MCF 10A (cell line): ENCODE measurements at regions not wholly inside any gene's neighbourhood (a gene's known extent, or its start where the extent isn't known, plus 50 kb on each side); places are given as distances from the start of the nearest gene placed in this dataset.

ENCODE experiments used
- BruUV-seq: library from RNA; stranded (reverse); fragments of 400-500 nt; replicated peaks from 2 replicates; lab custom pipeline; 2021; lab: Mats Ljungman, UMichigan
- CTCF ChIA-PET: fragments of 300-600 bp; sonication (Branson Sonifier 250); formaldehyde crosslinking; extraction: SDS; loops from one replicate; lab custom pipeline; 2021; ENCODE audit warnings: antibody characterized with exemption, inconsistent platforms; lab: Yijun Ruan, JAX
- POLR2A ChIA-PET: fragments of 300-600, 350-650 bp; sonication (Branson Sonifier 250); formaldehyde crosslinking; extraction: SDS; loops from one replicate; lab custom pipeline; 2020; ENCODE audit warnings: antibody characterized with exemption, inconsistent platforms; lab: Yijun Ruan, JAX
- DNase-seq: peaks from one replicate; pipeline ENCODE4 v3.0.0-alpha.2; 2018; ENCODE audit not compliant: unreplicated experiment
- H3K27ac Mint-ChIP-seq: one replicate; pipeline ENCODE4 v1.8.0; 2022; ENCODE audit warnings: mild to moderate bottlenecking, low read depth, mixed read lengths; ENCODE audit not compliant: unreplicated experiment
- H3K27me3 Mint-ChIP-seq: one replicate; pipeline ENCODE4 v1.8.0; 2022; ENCODE audit warnings: mixed read lengths; ENCODE audit not compliant: insufficient read depth, unreplicated experiment
- H3K36me3 Mint-ChIP-seq: one replicate; pipeline ENCODE4 v1.8.0; 2022; ENCODE audit warnings: mild to moderate bottlenecking, moderate library complexity, mixed read lengths; ENCODE audit not compliant: insufficient read depth, unreplicated experiment
- H3K4me1 Mint-ChIP-seq: one replicate; pipeline ENCODE4 v1.8.0; 2022; ENCODE audit warnings: mixed read lengths; ENCODE audit not compliant: insufficient read depth, unreplicated experiment
- H3K4me3 Mint-ChIP-seq: one replicate; pipeline ENCODE4 v1.8.0; 2022; ENCODE audit warnings: mild to moderate bottlenecking, moderate library complexity, mixed read lengths; ENCODE audit not compliant: unreplicated experiment
- H3K9me3 Mint-ChIP-seq: one replicate; pipeline ENCODE4 v1.8.0; 2022; ENCODE audit warnings: mixed read lengths; ENCODE audit not compliant: unreplicated experiment
- intact Hi-C: fragments of 100-400 bp; cut with micrococcal nuclease; formaldehyde crosslinking; loops from 2 replicates; pipeline ENCODE4 v1.14.1; 2022
- TF ChIP-seq, protein P1 (sequence below): fragments of 200-600 bp; IDR thresholded peaks from one replicate; pipeline ENCODE4 v1.8.0; 2022; ENCODE audit warnings: antibody characterized with exemption, mild to moderate bottlenecking; ENCODE audit not compliant: unreplicated experiment

DNA sequence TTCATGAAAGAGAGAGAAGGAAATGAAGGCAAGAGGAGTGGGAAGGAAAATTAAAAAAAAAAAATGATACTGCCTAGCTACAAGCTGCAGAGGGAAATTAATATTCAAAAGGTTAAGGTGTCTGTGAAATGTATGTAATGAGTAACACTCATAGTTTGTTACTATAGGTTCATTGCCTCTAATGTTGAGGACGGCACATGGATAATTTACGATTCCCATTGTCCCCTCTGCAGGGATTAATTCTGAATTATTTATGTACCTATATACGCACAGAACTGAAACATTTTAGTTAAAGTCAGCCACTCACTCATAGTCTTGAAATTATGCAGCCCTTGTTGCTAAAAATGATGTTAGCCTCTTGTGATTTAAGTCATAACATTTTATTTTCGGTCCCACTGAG lies 869.1 kb downstream of the NR2F1-AS1 start:
- POLR2A ChIA-PET, result interaction anchor here (0.6 kb wide), 1 partner anchor 171 kb away, joined by 3 read pairs; no protein-coding TSS in a partner anchor
- Mint-ChIP-seq H3K9me3 (no peaks in the 10 kb centered on the region), H3K4me1 (no peaks in the 10 kb centered on the region), H3K27me3 (no peaks in the 10 kb centered on the region), H3K27ac (no peak overlapping the region), H3K36me3 (no peaks in the 10 kb centered on the region), H3K4me3 (no peak overlapping the region)
- BruUV-seq, result no TSS peak
- DNase-seq, result no peak
- TF ChIP-seq, protein P1, sequence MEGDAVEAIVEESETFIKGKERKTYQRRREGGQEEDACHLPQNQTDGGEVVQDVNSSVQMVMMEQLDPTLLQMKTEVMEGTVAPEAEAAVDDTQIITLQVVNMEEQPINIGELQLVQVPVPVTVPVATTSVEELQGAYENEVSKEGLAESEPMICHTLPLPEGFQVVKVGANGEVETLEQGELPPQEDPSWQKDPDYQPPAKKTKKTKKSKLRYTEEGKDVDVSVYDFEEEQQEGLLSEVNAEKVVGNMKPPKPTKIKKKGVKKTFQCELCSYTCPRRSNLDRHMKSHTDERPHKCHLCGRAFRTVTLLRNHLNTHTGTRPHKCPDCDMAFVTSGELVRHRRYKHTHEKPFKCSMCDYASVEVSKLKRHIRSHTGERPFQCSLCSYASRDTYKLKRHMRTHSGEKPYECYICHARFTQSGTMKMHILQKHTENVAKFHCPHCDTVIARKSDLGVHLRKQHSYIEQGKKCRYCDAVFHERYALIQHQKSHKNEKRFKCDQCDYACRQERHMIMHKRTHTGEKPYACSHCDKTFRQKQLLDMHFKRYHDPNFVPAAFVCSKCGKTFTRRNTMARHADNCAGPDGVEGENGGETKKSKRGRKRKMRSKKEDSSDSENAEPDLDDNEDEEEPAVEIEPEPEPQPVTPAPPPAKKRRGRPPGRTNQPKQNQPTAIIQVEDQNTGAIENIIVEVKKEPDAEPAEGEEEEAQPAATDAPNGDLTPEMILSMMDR, result no peak
- intact Hi-C loops, result no loop called here
- CTCF ChIA-PET, result no interaction called here

DNA sequence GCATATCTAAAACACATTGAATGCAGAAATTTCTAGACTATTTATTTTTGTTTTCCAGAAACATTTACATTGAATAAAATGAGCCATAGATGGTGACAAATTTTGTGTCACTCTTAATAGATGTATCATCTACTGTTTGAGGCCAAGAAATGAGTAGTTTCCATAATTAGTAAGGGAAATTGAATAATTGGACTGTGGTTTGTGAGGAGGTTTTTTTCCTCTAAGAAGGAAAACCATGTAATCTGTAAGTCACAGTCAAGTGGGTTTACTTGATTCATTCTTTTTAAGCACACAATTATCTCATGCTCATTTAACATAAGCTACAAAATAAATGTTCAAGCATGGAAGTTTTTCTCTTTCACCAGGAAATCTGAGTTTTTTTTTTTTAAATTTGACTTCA lies 876.4 kb downstream of the NR2F1-AS1 start:
- Mint-ChIP-seq H3K4me3 (no peak overlapping the region), H3K4me1 (no peaks in the 10 kb centered on the region), H3K27me3 (no peaks in the 10 kb centered on the region), H3K27ac (no peak overlapping the region), H3K36me3 (peaks cover 6% of the 10 kb centered on the region), H3K9me3 (no peaks in the 10 kb centered on the region)
- POLR2A ChIA-PET, result no interaction called here
- intact Hi-C loops, result no loop called here
- TF ChIP-seq, protein P1, result no peak
- DNase-seq, result no peak
- BruUV-seq, result no TSS peak
- CTCF ChIA-PET, result no interaction called here

DNA sequence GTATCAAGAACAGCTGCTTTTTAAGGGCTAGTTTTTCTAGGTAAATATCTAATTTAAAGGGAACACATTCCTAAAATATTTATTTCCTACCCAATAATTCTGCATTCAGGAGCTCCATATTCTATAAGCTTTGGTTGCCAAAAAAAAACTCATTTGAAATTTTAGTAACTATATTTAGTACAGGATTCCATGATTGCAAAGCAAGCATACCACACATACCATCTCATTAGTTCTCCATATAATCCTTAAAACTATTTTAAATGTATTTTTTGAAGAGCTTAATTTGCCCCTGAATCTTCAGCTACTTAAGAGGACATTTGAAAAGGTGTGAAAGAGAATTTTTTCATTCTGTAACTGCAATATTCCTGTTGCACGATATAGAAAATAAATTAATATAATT lies 877.0 kb downstream of the NR2F1-AS1 start:
- no peaks in the 10 kb centered on the region for H3K4me1 Mint-ChIP-seq
- no peaks in the 10 kb centered on the region for H3K27me3 Mint-ChIP-seq
- TF ChIP-seq, protein P1, result no peak
- no peaks in the 10 kb centered on the region for H3K9me3 Mint-ChIP-seq
- no peak overlapping the region for H3K4me3 Mint-ChIP-seq
- CTCF ChIA-PET, result interaction anchor here (0.7 kb wide), 1 partner anchor 1142 kb away, joined by 3 read pairs; no protein-coding TSS in a partner anchor
- intact Hi-C loops, result no loop called here
- POLR2A ChIA-PET, result no interaction called here
- no peak for DNase-seq
- BruUV-seq, result no TSS peak
- peaks cover 6% of the 10 kb centered on the region for H3K36me3 Mint-ChIP-seq
- H3K27ac Mint-ChIP-seq, result no peak overlapping the region

DNA sequence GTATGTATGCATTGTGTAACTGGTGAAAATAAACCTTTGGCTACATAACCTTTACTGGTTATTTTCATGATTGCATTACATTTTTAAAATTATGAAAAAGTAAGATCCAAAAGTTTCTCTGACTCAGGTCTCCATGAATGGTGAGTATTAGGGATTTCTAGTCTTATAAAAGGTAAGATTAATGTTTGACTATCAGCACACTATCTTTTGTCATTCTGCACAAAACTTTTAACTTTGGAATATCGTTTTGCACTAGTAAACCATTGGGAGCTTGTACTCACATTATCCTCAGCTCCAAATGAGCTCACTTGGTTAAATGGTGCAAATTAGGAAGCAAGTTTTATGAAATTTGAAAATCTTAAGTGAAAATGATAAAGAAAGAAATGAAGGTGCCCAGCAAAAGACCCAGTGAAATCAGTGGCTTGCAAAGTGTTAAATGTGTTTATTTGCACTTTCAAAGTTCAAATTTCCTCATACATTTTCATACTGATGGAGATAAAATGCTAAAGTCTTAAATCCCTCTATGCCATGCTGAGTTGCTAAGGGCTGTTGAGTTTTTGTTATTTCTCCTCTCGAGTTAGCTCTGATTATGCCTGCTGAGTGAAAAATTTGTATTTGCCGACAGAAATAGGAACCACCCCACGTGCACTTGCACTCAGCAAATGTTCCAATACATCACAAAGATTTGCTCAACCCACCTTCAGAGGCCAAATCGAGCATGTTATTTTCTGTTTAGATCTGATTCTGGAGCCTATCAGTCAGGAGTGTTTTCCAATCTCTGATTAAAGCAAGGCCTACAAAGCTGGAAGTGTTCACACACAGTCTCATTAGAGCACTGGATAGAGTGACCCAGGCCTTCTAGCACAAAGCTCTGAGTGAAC lies 885.7 kb downstream of the NR2F1-AS1 start:
- POLR2A ChIA-PET, result interaction anchor here (1.2 kb wide), 1 partner anchor 24 kb away, joined by 3 read pairs; no protein-coding TSS in a partner anchor
- TF ChIP-seq, protein P1, result no peak
- BruUV-seq, result no TSS peak

More for the DNA sequence above, 885.7 kb downstream of the NR2F1-AS1 start:
- CTCF ChIA-PET, result interaction anchor here (1.0 kb wide), 2 partner anchors 14 to 17 kb away, joined by 3 read pairs; no protein-coding TSS in a partner anchor
- H3K4me3 Mint-ChIP-seq, result no peak overlapping the region
- DNase-seq, result no peak
- peaks cover 7% of the 10 kb centered on the region for H3K9me3 Mint-ChIP-seq
- no peak overlapping the region for H3K27ac Mint-ChIP-seq
- no peaks in the 10 kb centered on the region for H3K4me1 Mint-ChIP-seq
- no peaks in the 10 kb centered on the region for H3K27me3 Mint-ChIP-seq
- H3K36me3 Mint-ChIP-seq, result no peaks in the 10 kb centered on the region
- intact Hi-C loops, result no loop called here
